ENCODE measurements at regions not wholly inside any gene's neighbourhood (a gene's known extent, or its start where the extent isn't known, plus 50 kb on each side); places are given as distances from the start of the nearest gene placed in this dataset.

GRCh38 chr3:144344925-144345548 lies 373.4 kb downstream of the DIPK2A start:
- Histone ChIP-seq H3K27me3 (ENCODE audit: low read depth) (no peaks in the 10 kb centered on the region), H3K4me3 (no peak overlapping the region)
- intact Hi-C loops (cut with DNase I), result no loop called here

GRCh38 chr3:144350125-144350524 lies 378.5 kb downstream of the DIPK2A start:
- no peak for ATAC-seq
- no peak for TF ChIP-seq CTCF (IDR thresholded peaks at IDR 0.05)
- Histone ChIP-seq H3K9me3 (no peaks in the 10 kb centered on the region), H3K27ac (no peak overlapping the region), H3K4me3 (no peak overlapping the region), H3K27me3 (ENCODE audit: low read depth) (no peaks in the 10 kb centered on the region), H3K4me1 (no peaks in the 10 kb centered on the region), H3K36me3 (no peaks in the 10 kb centered on the region)
- intact Hi-C loops (cut with DNase I), result no loop called here
- DNase-seq, result no peak

More at GRCh38 chr3:144344925-144345548, 373.4 kb downstream of the DIPK2A start:
- Histone ChIP-seq H3K27ac (no peak overlapping the region), H3K4me1 (no peaks in the 10 kb centered on the region), H3K36me3 (no peaks in the 10 kb centered on the region), H3K9me3 (no peaks in the 10 kb centered on the region)
- no peak for TF ChIP-seq CTCF (IDR thresholded peaks at IDR 0.05)
- ATAC-seq (no peak), DNase-seq (no peak)

DNA sequence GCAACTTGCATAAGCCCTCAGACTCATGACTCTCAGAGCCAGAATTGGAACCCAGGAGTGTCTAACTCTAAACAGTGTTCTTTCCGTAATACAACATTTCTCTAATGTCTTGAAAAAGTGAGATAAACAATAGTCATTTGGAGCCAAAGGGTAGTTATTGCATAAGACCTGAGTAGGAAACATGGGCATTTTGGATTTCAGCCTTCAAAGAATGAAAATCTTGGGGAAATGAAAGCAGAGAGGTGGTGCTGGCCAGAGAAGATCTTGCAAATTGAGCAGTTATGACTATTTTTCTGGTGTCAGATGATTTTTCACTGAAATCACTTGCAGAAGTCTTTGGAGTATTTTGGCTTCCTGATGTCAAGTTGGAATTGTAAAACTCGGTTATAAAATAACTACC lies 379.4 kb downstream of the DIPK2A start:
- no peaks in the 10 kb centered on the region for H3K4me1 ChIP-seq
- intact Hi-C loops (cut with DNase I), result no loop called here
- no peak overlapping the region for H3K4me3 ChIP-seq
- no peak overlapping the region for H3K27ac ChIP-seq
- no peak for TF ChIP-seq CTCF (IDR thresholded peaks at IDR 0.05)
- no peaks in the 10 kb centered on the region for H3K36me3 ChIP-seq
- no peaks in the 10 kb centered on the region for H3K9me3 ChIP-seq
- DNase-seq (no peak), ATAC-seq (no peak)
- H3K27me3 ChIP-seq (ENCODE audit: low read depth), result no peaks in the 10 kb centered on the region

DNA sequence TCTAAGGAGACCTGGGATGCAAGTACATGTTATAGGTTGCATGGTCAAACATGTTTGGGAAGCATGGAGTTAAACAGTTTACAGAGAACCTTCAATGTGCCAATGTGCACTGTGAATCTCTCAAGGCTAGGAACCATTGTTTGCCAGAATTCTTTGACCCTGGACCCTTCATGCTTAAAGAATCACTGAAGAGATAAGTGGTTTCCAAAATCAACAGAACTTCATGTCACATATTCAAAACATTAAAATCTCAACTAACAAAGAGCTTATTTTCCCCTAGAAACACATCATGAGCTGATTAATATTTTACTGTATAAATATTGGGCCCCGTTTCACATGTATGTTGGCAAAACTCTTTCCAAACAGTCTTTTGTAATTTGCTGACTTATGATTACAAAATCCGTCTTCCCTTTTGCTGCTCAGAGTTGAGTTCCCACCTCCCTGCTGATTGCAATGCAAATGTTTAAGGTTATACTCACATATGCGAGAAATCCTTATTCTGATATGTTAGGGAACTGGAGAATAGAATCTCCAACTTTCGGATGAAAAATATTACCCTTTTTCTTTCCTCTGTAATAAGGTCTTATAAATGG lies 380.2 kb downstream of the DIPK2A start:
- DNase-seq, result no peak
- ATAC-seq, result no peak
- intact Hi-C loops (cut with DNase I), result no loop called here
- H3K4me1 ChIP-seq, result no peaks in the 10 kb centered on the region
- H3K27me3 ChIP-seq (ENCODE audit: low read depth), result no peaks in the 10 kb centered on the region
- H3K27ac ChIP-seq, result no peak overlapping the region
- H3K4me3 ChIP-seq, result no peak overlapping the region
- no peak for TF ChIP-seq CTCF (IDR thresholded peaks at IDR 0.05)
- H3K9me3 ChIP-seq, result no peaks in the 10 kb centered on the region
- no peaks in the 10 kb centered on the region for H3K36me3 ChIP-seq

- no peaks in the 10 kb centered on the region for H3K4me1 ChIP-seq
- no peaks in the 10 kb centered on the region for H3K27me3 ChIP-seq (ENCODE audit: low read depth)
- H3K9me3 ChIP-seq, result no peaks in the 10 kb centered on the region
- intact Hi-C loops (cut with DNase I), result no loop called here
- DNase-seq, result no peak
- no peak for TF ChIP-seq CTCF (IDR thresholded peaks at IDR 0.05)
- no peak for ATAC-seq
- no peaks in the 10 kb centered on the region for H3K36me3 ChIP-seq
- no peak overlapping the region for H3K27ac ChIP-seq
- no peak overlapping the region for H3K4me3 ChIP-seq
Measured at GRCh38 chr3:144358191-144358590, 386.6 kb downstream of the DIPK2A start.

Data from lower lobe of right lung (tissue), 2 donors.